H1 (cell line): ENCODE measurements at regions not wholly inside any gene's neighbourhood (a gene's known extent, or its start where the extent isn't known, plus 50 kb on each side); places are given as distances from the start of the nearest gene placed in this dataset.

Experiments used
- CTCF ChIA-PET: fragments of 300-600 bp; sonication (Branson Sonifier 250); formaldehyde crosslinking; loops from one replicate; lab custom pipeline; 2021; ENCODE audit not compliant: partially characterized antibody; lab: Charles Lee
- POLR2A ChIA-PET: fragments of 300-600 bp; sonication (Branson Sonifier 250); formaldehyde crosslinking; loops from one replicate; lab custom pipeline; 2021; ENCODE audit warnings: inconsistent platforms; ENCODE audit not compliant: partially characterized antibody; lab: Charles Lee
- DNase-seq, 2 experiments: peaks; one replicate each; pipeline versions ENCODE4 v3.0.0 to v3.0.0-alpha.2; 2010 to 2022; ENCODE audit warnings: low spot score in 2 of 2, low read depth in 1 of 2, mixed read lengths in 1 of 2
- FAIRE-seq: peaks from 2 replicates; lab custom pipeline; 2011; peaks lifted over from hg19 to GRCh38; lab: Jason Lieb, UNC
- H2AFZ ChIP-seq: 2 replicates; pipeline ENCODE4 v1.8.1; 2012; ENCODE audit warnings: low read length, inconsistent platforms
- H2AK5ac ChIP-seq: 2 replicates; pipeline ENCODE4 v1.6.1; 2013; ENCODE audit warnings: low read depth, low read length
- H2BK120ac ChIP-seq: replicated peaks from 2 replicates; pipeline ENCODE3; 2013; ENCODE audit warnings: low read depth, low read length, inconsistent platforms
- H2BK12ac ChIP-seq: 2 replicates; pipeline ENCODE4 v1.6.1; 2013; ENCODE audit warnings: low read depth, low read length
- H2BK15ac ChIP-seq: 2 replicates; pipeline ENCODE4 v1.6.1; 2013; ENCODE audit warnings: low read length
- H2BK20ac ChIP-seq: 2 replicates; pipeline ENCODE4 v1.6.1; 2013; ENCODE audit warnings: low read length
- H2BK5ac ChIP-seq: 2 replicates; pipeline ENCODE4 v1.6.1; 2013; ENCODE audit warnings: low read depth, low read length
- H3K14ac ChIP-seq: 2 replicates; pipeline ENCODE4 v1.6.1; 2013; ENCODE audit warnings: inconsistent platforms; ENCODE audit not compliant: insufficient read length
- H3K18ac ChIP-seq: 2 replicates; pipeline ENCODE4 v1.6.1; 2013; ENCODE audit warnings: low read length; ENCODE audit errors: extremely low read depth
- H3K23ac ChIP-seq: 2 replicates; pipeline ENCODE4 v1.6.1; 2013; ENCODE audit warnings: inconsistent platforms; ENCODE audit not compliant: insufficient read length
- H3K23me2 ChIP-seq: 2 replicates; pipeline ENCODE4 v1.6.1; 2013; ENCODE audit warnings: low read depth, low read length
- H3K27ac ChIP-seq: 2 replicates; pipeline ENCODE4 v1.6.1; 2011; ENCODE audit warnings: low read depth, low read length, inconsistent platforms
- H3K27me3 ChIP-seq, 4 experiments: replicated peaks in 1 of 4; 1 replicate in 1 of 4; 2 replicates in 3 of 4; pipeline versions ENCODE4 v1.6.1 to v1.8.1; 2011 to 2013; ENCODE audit warnings: low read length in 3 of 4, mild to moderate bottlenecking in 3 of 4, inconsistent platforms in 2 of 4, mixed read lengths in 2 of 4, moderate library complexity in 1 of 4; ENCODE audit not compliant: control insufficient read depth in 3 of 4, insufficient read depth in 3 of 4; ENCODE audit errors: extremely low read depth in 1 of 4
- H3K36me3 ChIP-seq, 4 experiments: 2 replicates each; pipeline versions ENCODE4 v1.6.1 to v1.8.1; 2011 to 2013; ENCODE audit warnings: mild to moderate bottlenecking in 4 of 4, low read length in 3 of 4, moderate library complexity in 2 of 4, control low read depth in 1 of 4, inconsistent platforms in 1 of 4; ENCODE audit not compliant: insufficient read depth in 4 of 4, control insufficient read depth in 2 of 4
- H3K4ac ChIP-seq: replicated peaks from 2 replicates; pipeline ENCODE3; 2013; ENCODE audit warnings: low read length, low read depth, mixed read lengths, inconsistent platforms; ENCODE audit not compliant: insufficient read length
- H3K4me1 ChIP-seq, 4 experiments: replicated peaks in 1 of 4; 1 replicate in 1 of 4; 2 replicates in 3 of 4; pipeline versions ENCODE4 v1.6.1 to v1.8.1; 2011 to 2013; ENCODE audit warnings: low read length in 3 of 4, inconsistent platforms in 2 of 4, mixed read lengths in 1 of 4; ENCODE audit not compliant: insufficient read depth in 4 of 4, control insufficient read depth in 3 of 4
- H3K4me2 ChIP-seq, 2 experiments: 2 replicates each; pipeline versions ENCODE4 v1.6.1 to v1.8.1; 2011 to 2013; ENCODE audit warnings: low read depth in 2 of 2, low read length in 2 of 2, control low read depth in 1 of 2, inconsistent platforms in 1 of 2, mild to moderate bottlenecking in 1 of 2; ENCODE audit not compliant: insufficient read depth in 1 of 2
- H3K4me3 ChIP-seq, 4 experiments: fragments of 200-600, 300-600 bp in 1 of 4; sonication (generic), shearing (Covaris generic), sonication (Bioruptor Twin) in 1 of 4; 2 replicates each; pipeline versions ENCODE4 v1.5.1 to v1.8.1; 2011 to 2016; ENCODE audit warnings: low read length in 4 of 4, low read depth in 3 of 4, control low read depth in 2 of 4, inconsistent platforms in 2 of 4, mild to moderate bottlenecking in 2 of 4, mixed read lengths in 1 of 4, moderate library complexity in 1 of 4; ENCODE audit not compliant: insufficient read depth in 2 of 4; ENCODE audit errors: extremely low read depth in 1 of 4
- H3K56ac ChIP-seq: replicated peaks from 2 replicates; pipeline ENCODE3; 2013; ENCODE audit warnings: low read depth, mild to moderate bottlenecking, mixed read lengths, low read length, inconsistent platforms; ENCODE audit not compliant: insufficient read length
- H3K79me1 ChIP-seq: 2 replicates; pipeline ENCODE4 v1.6.1; 2013; ENCODE audit warnings: low read depth, low read length, control low read depth
- H3K79me2 ChIP-seq, 2 experiments: 2 replicates each; pipeline versions ENCODE4 v1.6.1 to v1.8.1; 2012 to 2013; ENCODE audit warnings: low read length in 2 of 2, mild to moderate bottlenecking in 2 of 2, inconsistent platforms in 1 of 2; ENCODE audit not compliant: insufficient read depth in 2 of 2, control insufficient read depth in 1 of 2
- H3K9ac ChIP-seq, 4 experiments: replicated peaks in 1 of 4; 1 replicate in 1 of 4; 2 replicates in 3 of 4; pipeline versions ENCODE4 v1.6.1 to v1.8.1; 2011 to 2013; ENCODE audit warnings: low read depth in 3 of 4, low read length in 3 of 4, control low read depth in 2 of 4, mild to moderate bottlenecking in 2 of 4, moderate library complexity in 2 of 4, inconsistent platforms in 1 of 4; ENCODE audit errors: extremely low read depth in 1 of 4
- H3K9me3 ChIP-seq, 2 experiments: 2 replicates each; pipeline versions ENCODE4 v1.6.1 to v1.8.1; 2012 to 2013; ENCODE audit warnings: mild to moderate bottlenecking in 2 of 2, moderate library complexity in 2 of 2, control low read depth in 1 of 2, inconsistent platforms in 1 of 2, low read depth in 1 of 2, low read length in 1 of 2, mixed read lengths in 1 of 2; ENCODE audit not compliant: insufficient read depth in 2 of 2
- H4K20me1 ChIP-seq, 2 experiments: replicated peaks in 1 of 2; 2 replicates each; pipeline versions ENCODE3 to v1.8.1; 2011 to 2013; ENCODE audit warnings: inconsistent platforms in 2 of 2, low read length in 2 of 2, mild to moderate bottlenecking in 1 of 2; ENCODE audit not compliant: insufficient read depth in 2 of 2, control insufficient read depth in 1 of 2
- H4K5ac ChIP-seq: 2 replicates; pipeline ENCODE4 v1.6.1; 2013; ENCODE audit warnings: low read length, low read depth, mixed read lengths, inconsistent platforms; ENCODE audit not compliant: insufficient read length
- H4K8ac ChIP-seq: 2 replicates; pipeline ENCODE4 v1.8.0; 2013; ENCODE audit warnings: mild to moderate bottlenecking, moderate library complexity, low read length, inconsistent platforms; ENCODE audit not compliant: insufficient read depth; ENCODE audit errors: extremely low read depth
- H4K91ac ChIP-seq: replicated peaks from 2 replicates; pipeline ENCODE3; 2013; ENCODE audit warnings: low read length, mixed read lengths, inconsistent platforms; ENCODE audit not compliant: insufficient read length
- CTBP2 ChIP-seq: IDR thresholded peaks from 2 replicates; pipeline ENCODE4 v1.7.0; 2011; ENCODE audit warnings: borderline replicate concordance, mild to moderate bottlenecking, moderate library complexity, mixed read lengths, low read length; ENCODE audit not compliant: insufficient read depth, insufficient read length
- FOSL1 ChIP-seq: IDR thresholded peaks from 2 replicates; pipeline ENCODE4 v1.6.1; 2011; ENCODE audit warnings: mild to moderate bottlenecking, low read depth, low read length, moderate library complexity; ENCODE audit not compliant: insufficient read depth
- JUN ChIP-seq: IDR thresholded peaks from 2 replicates; pipeline ENCODE4 v1.6.1; 2011; ENCODE audit warnings: low read depth, mild to moderate bottlenecking, improper control_type of control experiment, low read length
- MAFK ChIP-seq: IDR thresholded peaks from 2 replicates; pipeline ENCODE4 v1.6.1; 2012; ENCODE audit warnings: low read depth, mild to moderate bottlenecking, improper control_type of control experiment, low read length
- NRF1 ChIP-seq: IDR thresholded peaks from 2 replicates; pipeline ENCODE4 v1.6.1; 2011; ENCODE audit warnings: mild to moderate bottlenecking, low read depth, low read length, improper control_type of control experiment
- PHF8 ChIP-seq: fragments of 200-600 bp; sonication (generic); conservative IDR thresholded peaks from 2 replicates; pipeline ENCODE4 v1.7.1; 2012; ENCODE audit warnings: low read depth, mild to moderate bottlenecking, inconsistent platforms, low read length, moderate library complexity
- POLR2AphosphoS5 ChIP-seq: IDR thresholded peaks from 2 replicates; pipeline ENCODE4 v1.6.1; 2011; ENCODE audit warnings: low read depth, low read length
- RFX5 ChIP-seq: IDR thresholded peaks from 2 replicates; pipeline ENCODE4 v1.6.1; 2011; ENCODE audit warnings: low read depth, low read length, improper control_type of control experiment, borderline replicate concordance
- SAP30 ChIP-seq: fragments of 300-600 bp; sonication (generic); IDR thresholded peaks from 2 replicates; pipeline ENCODE4 v1.7.1; 2012; ENCODE audit warnings: low read length, moderate library complexity, mild to moderate bottlenecking, inconsistent platforms; ENCODE audit not compliant: insufficient read depth, insufficient replicate concordance
- SIX5 ChIP-seq: IDR thresholded peaks from 2 replicates; pipeline ENCODE4 v1.6.1; 2011; ENCODE audit warnings: mild to moderate bottlenecking, low read depth, low read length
- TAF1 ChIP-seq: IDR thresholded peaks from 2 replicates; pipeline ENCODE4 v1.6.1; 2011; ENCODE audit warnings: mild to moderate bottlenecking, low read depth, low read length
- TBP ChIP-seq: IDR thresholded peaks from 2 replicates; pipeline ENCODE4 v1.6.1; 2011; ENCODE audit warnings: low read depth, low read length, improper control_type of control experiment
- TCF12 ChIP-seq: IDR thresholded peaks from 2 replicates; pipeline ENCODE4 v1.6.1; 2011; ENCODE audit warnings: low read depth, mild to moderate bottlenecking, low read length
- TEAD4 ChIP-seq: IDR thresholded peaks from 2 replicates; pipeline ENCODE4 v1.6.1; 2012; ENCODE audit warnings: low read depth, low read length, inconsistent platforms, mixed read lengths
- YY1 ChIP-seq: IDR thresholded peaks from 2 replicates; pipeline ENCODE4 v1.6.1; 2011; ENCODE audit warnings: low read depth, mild to moderate bottlenecking, low read length
- WGBS, 2 experiments: shearing (Covaris generic) in 1 of 2; methylation state at CpG; one replicate each; pipeline versions ENCODE4 v1.1.6 to v1.1.7; 2013 to 2015; ENCODE audit warnings: low lambda C conversion rate in 2 of 2, mixed read lengths in 2 of 2, inconsistent platforms in 1 of 2, low coverage in 1 of 2, missing lambda C conversion rate in 1 of 2; ENCODE audit not compliant: insufficient replicate concordance in 2 of 2, insufficient coverage in 1 of 2, insufficient read length in 1 of 2; ENCODE audit errors: extremely low coverage in 1 of 2, missing lambda C conversion rate in 1 of 2; 5-methylcytosine and 5-hydroxymethylcytosine counted together

DNA sequence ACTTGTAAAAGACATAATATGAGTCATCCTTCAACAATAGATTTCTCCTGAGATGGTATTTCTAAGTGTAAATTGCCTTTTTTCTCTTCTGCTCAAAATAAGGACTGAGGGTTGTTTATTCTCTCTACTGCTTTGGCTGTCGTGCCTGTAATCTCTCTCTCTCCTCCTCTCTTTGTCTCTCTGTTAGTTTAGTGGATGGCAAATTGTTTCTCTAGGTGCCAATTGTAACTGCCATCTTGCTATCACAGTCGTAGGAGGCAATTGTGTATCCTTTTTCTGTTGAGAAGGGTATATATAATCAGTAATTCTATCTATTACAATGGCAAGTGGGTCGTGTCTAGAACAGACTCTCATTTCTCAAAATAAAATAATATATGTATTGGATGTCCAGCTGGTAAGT lies 545.0 kb upstream of the FBXO33 start:
- Histone ChIP-seq H4K91ac (no peak overlapping the region), H2AFZ (no peak overlapping the region), H3K79me1 (no peaks in the 10 kb centered on the region), H3K14ac (no peak overlapping the region), H3K27me3 (no peaks in the 10 kb centered on the region), H3K23me2 (no peaks in the 10 kb centered on the region), H4K5ac (no peak overlapping the region), H4K8ac (no peak overlapping the region), H4K20me1 (no peaks in the 10 kb centered on the region), H2BK12ac (no peak overlapping the region), H3K23ac (no peak overlapping the region), H3K4me1 (no peaks in the 10 kb centered on the region), H3K56ac (no peak overlapping the region), H3K18ac (no peak overlapping the region), H3K27ac (no peak overlapping the region), H3K36me3 (no peaks in the 10 kb centered on the region), H3K9ac (no peak overlapping the region), H3K9me3 (no peaks in the 10 kb centered on the region), H3K79me2 (no peaks in the 10 kb centered on the region), H3K4ac (no peak overlapping the region), H2AK5ac (no peak overlapping the region), H2BK120ac (no peak overlapping the region), H3K4me2 (no peak overlapping the region), H2BK5ac (no peak overlapping the region), H2BK15ac (no peak overlapping the region), H3K4me3 (no peak overlapping the region), H2BK20ac (no peak overlapping the region)
- CTCF ChIA-PET = no interaction called here
- WGBS, 2 experiments = 92% methylated on average over 3 of the region's 3 CpGs; no CpG with 5 or more reads in 1 of the 2 experiments
- FAIRE-seq (no peak), DNase-seq (no peak)
- no peak for TF ChIP-seq JUN
- no peak for TF ChIP-seq PHF8
- TF ChIP-seq TEAD4 = no peak
- TF ChIP-seq CTBP2 = no peak
- no peak for TF ChIP-seq RFX5
- TF ChIP-seq FOSL1 = no peak
- TF ChIP-seq MAFK = no peak
- TF ChIP-seq SAP30 = no peak
- TF ChIP-seq NRF1 = no peak
- TF ChIP-seq TBP = no peak
- no peak for TF ChIP-seq YY1
- TF ChIP-seq SIX5 = no peak
- no peak for TF ChIP-seq POLR2AphosphoS5
- no peak for TF ChIP-seq TAF1
- no peak for TF ChIP-seq TCF12
- POLR2A ChIA-PET = no interaction called here
